HEK293 (cell line): ENCODE measurements at regions not wholly inside any gene's neighbourhood (a gene's known extent, or its start where the extent isn't known, plus 50 kb on each side); places are given as distances from the start of the nearest gene placed in this dataset.

Experiments
- CTCF ChIA-PET: fragments of 350-600 bp; formaldehyde crosslinking; extraction: SDS; loops from one replicate; lab custom pipeline; 2021; ENCODE audit warnings: antibody characterized with exemption; lab: Yijun Ruan, JAX
- POLR2A ChIA-PET: fragments of 300-600 bp; formaldehyde crosslinking; extraction: SDS; loops from one replicate; lab custom pipeline; 2020; ENCODE audit warnings: antibody characterized with exemption, inconsistent platforms; lab: Yijun Ruan, JAX
- H3K27ac ChIP-seq: fragments of 200-500 bp; sonication (Bioruptor generic); 2 replicates; pipeline ENCODE4 v1.5.1; 2014; ENCODE audit warnings: low read depth, low read length, control low read depth, inconsistent platforms; ENCODE audit errors: extremely low read depth
- H3K36me3 ChIP-seq, 2 experiments: fragments of 200-500 bp in 1 of 2; sonication (Bioruptor generic) in 1 of 2; 1 replicate in 1 of 2; 2 replicates in 1 of 2; pipeline ENCODE4 v1.5.1; 2014 to 2017; ENCODE audit warnings: inconsistent platforms in 2 of 2, low read length in 2 of 2; ENCODE audit not compliant: control insufficient read depth in 2 of 2, insufficient read depth in 1 of 2
- H3K4me1 ChIP-seq: fragments of 200-500 bp; sonication (Bioruptor generic); 2 replicates; pipeline ENCODE4 v1.5.1; 2014; ENCODE audit warnings: mild to moderate bottlenecking, low read length, inconsistent platforms; ENCODE audit not compliant: control insufficient read depth, insufficient read depth
- H3K4me3 ChIP-seq: 2 replicates; pipeline ENCODE4 v1.5.1; 2011; ENCODE audit warnings: low read depth, mild to moderate bottlenecking, control low read depth, low read length, moderate library complexity
- H3K9me3 ChIP-seq: fragments of 200-500 bp; sonication (Bioruptor generic); 2 replicates; pipeline ENCODE4 v1.5.1; 2014; ENCODE audit warnings: low read depth, low read length, inconsistent platforms; ENCODE audit not compliant: control insufficient read depth, insufficient read depth
- GFI1B ChIP-seq: fragments of 450-650 bp; formaldehyde crosslinking; IDR thresholded peaks from 2 replicates; pipeline ENCODE4 v1.5.1; 2016; ENCODE audit warnings: missing biosample characterization, missing genetic modification characterization
- KLF1 ChIP-seq: fragments of 450-650 bp; formaldehyde crosslinking; IDR thresholded peaks from 2 replicates; pipeline ENCODE4 v1.5.1; 2016; ENCODE audit warnings: missing biosample characterization, missing genetic modification characterization
- MYNN ChIP-seq: fragments of 450-650 bp; formaldehyde crosslinking; IDR thresholded peaks from 2 replicates; pipeline ENCODE4 v1.5.1; 2016; ENCODE audit warnings: missing biosample characterization, missing genetic modification characterization, borderline replicate concordance
- ZBTB49 ChIP-seq: fragments of 450-650 bp; formaldehyde crosslinking; IDR thresholded peaks from 2 replicates; pipeline ENCODE4 v1.5.1; 2016; ENCODE audit warnings: missing biosample characterization, missing genetic modification characterization, low read depth
- ZFHX2 ChIP-seq: fragments of 450-650 bp; formaldehyde crosslinking; conservative IDR thresholded peaks from 2 replicates; pipeline ENCODE4 v1.5.1; 2016; ENCODE audit warnings: missing biosample characterization, missing genetic modification characterization
- ZFP37 ChIP-seq: fragments of 450-650 bp; formaldehyde crosslinking; IDR thresholded peaks from 2 replicates; pipeline ENCODE4 v1.5.1; 2016; ENCODE audit warnings: missing biosample characterization, missing genetic modification characterization
- ZFP41 ChIP-seq: fragments of 450-650 bp; formaldehyde crosslinking; IDR thresholded peaks from 2 replicates; pipeline ENCODE4 v1.5.1; 2016; ENCODE audit warnings: missing biosample characterization, missing genetic modification characterization, borderline replicate concordance
- ZNF10 ChIP-seq: fragments of 450-650 bp; formaldehyde crosslinking; IDR thresholded peaks from 2 replicates; pipeline ENCODE4 v1.5.1; 2017; ENCODE audit warnings: missing biosample characterization, missing genetic modification characterization
- ZNF530 ChIP-seq: fragments of 450-650 bp; formaldehyde crosslinking; IDR thresholded peaks from 2 replicates; pipeline ENCODE4 v1.5.1; 2016; ENCODE audit warnings: low read depth, missing biosample characterization, missing genetic modification characterization
- ZNF544 ChIP-seq: fragments of 450-650 bp; formaldehyde crosslinking; IDR thresholded peaks from 2 replicates; pipeline ENCODE4 v1.5.0; 2017; ENCODE audit warnings: missing biosample characterization, missing genetic modification characterization
- ZNF558 ChIP-seq: fragments of 450-650 bp; formaldehyde crosslinking; IDR thresholded peaks from 2 replicates; pipeline ENCODE4 v1.5.1; 2016; ENCODE audit warnings: missing biosample characterization, missing genetic modification characterization
- ZNF596 ChIP-seq: fragments of 450-650 bp; IDR thresholded peaks from 2 replicates; pipeline ENCODE4 v1.5.0; 2018; ENCODE audit warnings: missing biosample characterization, mild to moderate bottlenecking, missing genetic modification characterization, moderate library complexity
- ZNF610 ChIP-seq: fragments of 450-650 bp; formaldehyde crosslinking; IDR thresholded peaks from 2 replicates; pipeline ENCODE4 v1.5.1; 2016; ENCODE audit warnings: missing biosample characterization, missing genetic modification characterization, borderline replicate concordance
- ZNF623 ChIP-seq: fragments of 450-650 bp; formaldehyde crosslinking; IDR thresholded peaks from 2 replicates; pipeline ENCODE4 v1.5.1; 2016; ENCODE audit warnings: missing biosample characterization, missing genetic modification characterization
- ZNF654 ChIP-seq: fragments of 450-650 bp; formaldehyde crosslinking; IDR thresholded peaks from 2 replicates; pipeline ENCODE4 v1.5.1; 2016; ENCODE audit warnings: low read depth, missing biosample characterization, missing genetic modification characterization
- TF ChIP-seq, protein P1 (sequence below): fragments of 450-650 bp; IDR thresholded peaks from 2 replicates; pipeline ENCODE4 v1.5.1; 2018; ENCODE audit warnings: missing biosample characterization, missing genetic modification characterization
- TF ChIP-seq, protein P2 (sequence below): fragments of 450-650 bp; formaldehyde crosslinking; IDR thresholded peaks from 2 replicates; pipeline ENCODE4 v1.5.1; 2016; ENCODE audit warnings: missing biosample characterization, missing genetic modification characterization

- TF ChIP-seq, protein P1, sequence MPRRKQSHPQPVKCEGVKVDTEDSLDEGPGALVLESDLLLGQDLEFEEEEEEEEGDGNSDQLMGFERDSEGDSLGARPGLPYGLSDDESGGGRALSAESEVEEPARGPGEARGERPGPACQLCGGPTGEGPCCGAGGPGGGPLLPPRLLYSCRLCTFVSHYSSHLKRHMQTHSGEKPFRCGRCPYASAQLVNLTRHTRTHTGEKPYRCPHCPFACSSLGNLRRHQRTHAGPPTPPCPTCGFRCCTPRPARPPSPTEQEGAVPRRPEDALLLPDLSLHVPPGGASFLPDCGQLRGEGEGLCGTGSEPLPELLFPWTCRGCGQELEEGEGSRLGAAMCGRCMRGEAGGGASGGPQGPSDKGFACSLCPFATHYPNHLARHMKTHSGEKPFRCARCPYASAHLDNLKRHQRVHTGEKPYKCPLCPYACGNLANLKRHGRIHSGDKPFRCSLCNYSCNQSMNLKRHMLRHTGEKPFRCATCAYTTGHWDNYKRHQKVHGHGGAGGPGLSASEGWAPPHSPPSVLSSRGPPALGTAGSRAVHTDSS: no peak
- no peak for TF ChIP-seq ZNF610 (tag by site-specific recombination)
- TF ChIP-seq, all 188 proteins: peak for 1
These were observed 328.9 kb downstream of the PAPSS1 start (continued) for GRCh38 chr4:107391009-107391629.

- no peak for TF ChIP-seq ZNF558
- Histone ChIP-seq H3K4me3 (no peak overlapping the region), H3K27ac (no peak overlapping the region), H3K4me1 (no peaks in the 10 kb centered on the region), H3K36me3 (no peaks in the 10 kb centered on the region), H3K9me3 (no peaks in the 10 kb centered on the region)
- ChIA-PET POLR2A (no interaction called here), CTCF (no interaction called here)
These were observed 330.1 kb downstream of the PAPSS1 start for GRCh38 chr4:107389965-107390364.

DNA sequence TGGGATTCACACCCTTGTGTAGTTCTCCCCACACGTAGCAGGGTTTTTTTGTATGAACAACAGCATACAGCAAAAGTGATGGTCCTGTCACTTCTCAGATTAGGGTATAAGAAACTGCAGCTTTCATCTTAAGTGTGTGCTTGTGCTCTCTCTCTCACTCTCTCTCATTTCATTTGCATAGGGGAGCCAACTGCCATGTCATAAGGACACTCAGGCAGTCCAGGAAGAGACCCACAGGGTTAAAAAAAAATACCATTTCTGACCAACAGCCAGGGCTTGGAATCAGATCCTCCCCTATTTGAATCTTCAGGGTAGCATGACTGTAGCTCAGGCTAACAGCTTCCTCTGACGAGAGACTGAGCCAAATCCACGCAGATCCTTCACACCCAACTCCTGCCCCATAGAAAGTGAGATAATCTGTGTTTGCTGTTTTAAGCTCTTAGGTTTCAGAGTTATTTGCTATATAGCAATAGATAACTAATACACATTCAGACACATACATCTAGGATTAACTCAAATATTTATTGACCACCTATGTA lies 331.2 kb downstream of the PAPSS1 start:
- ChIA-PET POLR2A (no interaction called here), CTCF (interaction anchor here (0.6 kb wide), 1 partner anchor 125 kb away, joined by 3 read pairs; no protein-coding TSS in a partner anchor)
- Histone ChIP-seq H3K36me3 (no peaks in the 10 kb centered on the region), H3K27ac (no peak overlapping the region), H3K9me3 (no peaks in the 10 kb centered on the region), H3K4me1 (no peaks in the 10 kb centered on the region), H3K4me3 (no peak overlapping the region)
- no peak for TF ChIP-seq ZFP37
- no peak for TF ChIP-seq MYNN (tag by site-specific recombination)
- TF ChIP-seq ZNF544 (tag by site-specific recombination): no peak
- TF ChIP-seq ZNF623 (tag by site-specific recombination): no peak
- TF ChIP-seq ZNF10: no peak
- no peak for TF ChIP-seq ZBTB49 (tag by site-specific recombination)
- TF ChIP-seq KLF1: no peak
- TF ChIP-seq, protein P2, sequence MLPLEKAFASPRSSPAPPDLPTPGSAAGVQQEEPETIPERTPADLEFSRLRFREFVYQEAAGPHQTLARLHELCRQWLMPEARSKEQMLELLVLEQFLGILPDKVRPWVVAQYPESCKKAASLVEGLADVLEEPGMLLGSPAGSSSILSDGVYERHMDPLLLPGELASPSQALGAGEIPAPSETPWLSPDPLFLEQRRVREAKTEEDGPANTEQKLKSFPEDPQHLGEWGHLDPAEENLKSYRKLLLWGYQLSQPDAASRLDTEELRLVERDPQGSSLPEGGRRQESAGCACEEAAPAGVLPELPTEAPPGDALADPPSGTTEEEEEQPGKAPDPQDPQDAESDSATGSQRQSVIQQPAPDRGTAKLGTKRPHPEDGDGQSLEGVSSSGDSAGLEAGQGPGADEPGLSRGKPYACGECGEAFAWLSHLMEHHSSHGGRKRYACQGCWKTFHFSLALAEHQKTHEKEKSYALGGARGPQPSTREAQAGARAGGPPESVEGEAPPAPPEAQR (tag by site-specific recombination): no peak
- TF ChIP-seq ZNF530 (tag by site-specific recombination): no peak
- no peak for TF ChIP-seq ZFP41 (tag by site-specific recombination)
- no peak for TF ChIP-seq ZNF610 (tag by site-specific recombination)
- TF ChIP-seq ZNF596 (tag by site-specific recombination): no peak
- TF ChIP-seq GFI1B (tag by site-specific recombination): no peak
- TF ChIP-seq, protein P1: no peak
- TF ChIP-seq ZFHX2: no peak
- TF ChIP-seq ZNF654 (tag by site-specific recombination): no peak
- TF ChIP-seq, all 188 proteins: peak for 0
